ENCODE measurements at regions not wholly inside any gene's neighbourhood (a gene's known extent, or its start where the extent isn't known, plus 50 kb on each side); places are given as distances from the start of the nearest gene placed in this dataset.

GRCh38 chr14:30218907-30219306 is 291.3 kb upstream of the PRKD1 start:
- TF ChIP-seq CTCF (IDR thresholded peaks at IDR 0.05; ENCODE audit: insufficient read depth, low read depth, low read length), result no peak
- TF ChIP-seq EZH2 (IDR thresholded peaks at IDR 0.05; ENCODE audit: insufficient read depth, low read length), result no peak

All from astrocyte (in vitro differentiated cells and primary cell).